CD4-positive, alpha-beta memory T cell (primary cell): ENCODE measurements at regions not wholly inside any gene's neighbourhood (a gene's known extent, or its start where the extent isn't known, plus 50 kb on each side); places are given as distances from the start of the nearest gene placed in this dataset.

Experiments used
- CTCF ChIA-PET: fragments of 350-600 bp; sonication (Branson Sonifier 250); formaldehyde crosslinking; loops from one replicate; lab custom pipeline; 2021; ENCODE audit warnings: inconsistent platforms; ENCODE audit not compliant: partially characterized antibody; lab: Charles Lee
- POLR2A ChIA-PET: fragments of 350-600 bp; sonication (Branson Sonifier 250); formaldehyde crosslinking; loops from one replicate; lab custom pipeline; 2021; ENCODE audit not compliant: partially characterized antibody; lab: Charles Lee
- DNase-seq, 5 donors: peaks; one replicate each; pipeline versions ENCODE4 v3.0.0 to v3.0.0-alpha.2; 2020 to 2022; ENCODE audit warnings: mixed read lengths in 1 of 5
- H3K27ac ChIP-seq: one replicate; pipeline ENCODE4 v1.7.0; 2013; ENCODE audit warnings: low read depth, low read length
- H3K27me3 ChIP-seq: 2 replicates; pipeline ENCODE4 v1.7.0; 2013; ENCODE audit warnings: mild to moderate bottlenecking, low read length, moderate library complexity; ENCODE audit not compliant: insufficient read depth
- H3K36me3 ChIP-seq: 2 replicates; pipeline ENCODE4 v1.7.0; 2013; ENCODE audit warnings: mild to moderate bottlenecking, low read length, moderate library complexity; ENCODE audit not compliant: insufficient read depth
- H3K4me1 ChIP-seq: 2 replicates; pipeline ENCODE4 v1.7.0; 2013; ENCODE audit warnings: mild to moderate bottlenecking, low read length, moderate library complexity; ENCODE audit not compliant: insufficient read depth
- H3K4me3 ChIP-seq, 2 donors: one replicate each; pipeline ENCODE4 v1.7.0; 2013; ENCODE audit warnings: low read length in 2 of 2, mild to moderate bottlenecking in 1 of 2
- H3K9me3 ChIP-seq, 2 donors: one replicate each; pipeline ENCODE4 v1.7.0; 2013; ENCODE audit warnings: low read length in 2 of 2, control low read depth in 1 of 2; ENCODE audit not compliant: control insufficient read depth in 1 of 2
- H3K27ac Mint-ChIP-seq, 7 donors: one replicate each; pipeline ENCODE4 v1.8.0; 2020 to 2021; ENCODE audit warnings: mixed read lengths in 7 of 7, mild to moderate bottlenecking in 6 of 7, inconsistent platforms in 3 of 7, moderate library complexity in 3 of 7
- H3K27me3 Mint-ChIP-seq, 2 donors: one replicate each; pipeline ENCODE4 v1.8.0; 2020 to 2021; ENCODE audit warnings: mixed read lengths in 2 of 2
- H3K36me3 Mint-ChIP-seq, 2 donors: one replicate each; pipeline ENCODE4 v1.8.0; 2020 to 2021; ENCODE audit warnings: mixed read lengths in 2 of 2, inconsistent platforms in 1 of 2, mild to moderate bottlenecking in 1 of 2
- H3K4me1 Mint-ChIP-seq, 4 donors: one replicate each; pipeline ENCODE4 v1.8.0; 2020 to 2021; ENCODE audit warnings: mixed read lengths in 4 of 4, mild to moderate bottlenecking in 1 of 4
- H3K4me3 Mint-ChIP-seq, 8 donors: one replicate each; pipeline ENCODE4 v1.8.0; 2020 to 2021; ENCODE audit warnings: mixed read lengths in 8 of 8, mild to moderate bottlenecking in 7 of 8, moderate library complexity in 6 of 8, inconsistent platforms in 3 of 8
- H3K9me3 Mint-ChIP-seq, 8 donors: one replicate each; pipeline ENCODE4 v1.8.0; 2020 to 2021; ENCODE audit warnings: mixed read lengths in 8 of 8, mild to moderate bottlenecking in 5 of 8, inconsistent platforms in 3 of 8, moderate library complexity in 1 of 8
- intact Hi-C: fragments of 100-400 bp; cut with micrococcal nuclease; formaldehyde crosslinking; loops from one replicate; pipeline ENCODE4 v1.15.1; 2023

- CTCF ChIA-PET = no interaction called here
- POLR2A ChIA-PET = no interaction called here
- intact Hi-C loops = no loop called here
These were observed 312.2 kb downstream of the LRATD1 start for GRCh38 chr2:14944562-14945346.

DNA sequence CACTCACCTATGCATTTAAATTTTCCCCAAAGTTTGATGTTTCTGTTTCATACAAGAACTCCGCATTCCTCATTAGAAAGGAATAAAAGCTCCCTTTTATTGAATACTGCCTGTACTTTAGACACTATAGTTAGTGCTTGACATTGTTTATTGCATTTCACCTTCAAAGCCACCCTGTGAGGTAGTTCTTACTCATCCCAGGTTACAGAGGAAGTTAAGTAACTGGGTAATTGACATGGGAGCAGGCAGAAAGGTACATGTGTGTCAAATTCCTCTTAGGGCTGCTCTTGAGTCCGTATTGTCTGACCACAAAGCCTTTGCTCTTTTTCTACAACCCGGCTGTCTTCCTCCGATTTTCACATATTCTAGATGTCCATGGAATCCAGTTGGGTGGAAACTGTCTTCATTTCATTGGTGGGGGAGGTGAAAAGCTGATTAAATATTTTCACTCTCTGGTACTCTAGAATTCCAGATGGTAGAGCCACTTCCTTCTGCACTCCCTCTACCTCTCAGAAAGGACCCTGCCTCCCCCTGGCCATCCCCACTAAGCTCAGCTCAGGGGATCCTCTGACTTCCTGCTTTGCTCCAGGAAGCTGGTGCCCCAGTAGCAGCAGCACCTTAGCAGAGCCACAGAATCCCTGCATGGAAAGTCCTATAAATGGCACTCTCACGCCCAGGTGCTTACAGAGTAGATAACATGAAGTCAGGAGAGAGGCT lies 319.2 kb downstream of the LRATD1 start:
- ChIA-PET CTCF (no interaction called here), POLR2A (no interaction called here)
- H3K27me3 ChIP-seq = no peaks in the 10 kb centered on the region
- H3K4me3 Mint-ChIP-seq = no peak overlapping the region
- no peaks in the 10 kb centered on the region for H3K36me3 ChIP-seq
- DNase-seq = no peak
- H3K36me3 Mint-ChIP-seq = no peaks in the 10 kb centered on the region
- H3K27ac ChIP-seq = no peak overlapping the region
- peaks cover 0 to 11% (median 4%) of the 10 kb centered on the region in 8 donors for H3K9me3 Mint-ChIP-seq
- H3K9me3 ChIP-seq = no peaks in the 10 kb centered on the region
- no peaks in the 10 kb centered on the region for H3K4me1 Mint-ChIP-seq
- H3K4me3 ChIP-seq = no peak overlapping the region
- peaks cover 0 to 5% of the 10 kb centered on the region in 2 donors for H3K27me3 Mint-ChIP-seq
- intact Hi-C loops = no loop called here
- no peak overlapping the region for H3K27ac Mint-ChIP-seq
- no peaks in the 10 kb centered on the region for H3K4me1 ChIP-seq

More at GRCh38 chr2:14944562-14945346, 312.2 kb downstream of the LRATD1 start:
- H3K9me3 Mint-ChIP-seq = peaks cover 0 to 15% (median 5%) of the 10 kb centered on the region in 8 donors
- no peak for DNase-seq
- H3K9me3 ChIP-seq = no peaks in the 10 kb centered on the region
- no peaks in the 10 kb centered on the region for H3K4me1 Mint-ChIP-seq
- H3K4me3 ChIP-seq = no peak overlapping the region
- H3K4me3 Mint-ChIP-seq = no peak overlapping the region
- H3K27me3 Mint-ChIP-seq = peaks cover 0 to 6% of the 10 kb centered on the region in 2 donors
- H3K36me3 Mint-ChIP-seq = no peaks in the 10 kb centered on the region
- H3K36me3 ChIP-seq = no peaks in the 10 kb centered on the region
- no peaks in the 10 kb centered on the region for H3K4me1 ChIP-seq
- H3K27ac ChIP-seq = no peak overlapping the region
- no peak overlapping the region for H3K27ac Mint-ChIP-seq
- H3K27me3 ChIP-seq = no peaks in the 10 kb centered on the region

- no peaks in the 10 kb centered on the region for H3K27me3 ChIP-seq
- peaks cover 0 to 12% (median 4%) of the 10 kb centered on the region in 8 donors for H3K9me3 Mint-ChIP-seq
- no peak overlapping the region for H3K4me3 Mint-ChIP-seq
- no peaks in the 10 kb centered on the region for H3K4me1 Mint-ChIP-seq
- no peaks in the 10 kb centered on the region for H3K9me3 ChIP-seq
- no peak for DNase-seq
- H3K27ac ChIP-seq = no peak overlapping the region
- no peaks in the 10 kb centered on the region for H3K4me1 ChIP-seq
- intact Hi-C loops = no loop called here
- peaks cover 0 to 5% of the 10 kb centered on the region in 2 donors for H3K27me3 Mint-ChIP-seq
- ChIA-PET POLR2A (no interaction called here), CTCF (no interaction called here)
- H3K36me3 Mint-ChIP-seq = no peaks in the 10 kb centered on the region
- no peaks in the 10 kb centered on the region for H3K36me3 ChIP-seq
- no peak overlapping the region for H3K4me3 ChIP-seq
- no peak overlapping the region for H3K27ac Mint-ChIP-seq
These were observed 320.0 kb downstream of the LRATD1 start for GRCh38 chr2:14952400-14952963.

- Histone ChIP-seq H3K27ac (no peak overlapping the region), H3K9me3 (no peaks in the 10 kb centered on the region), H3K4me1 (no peaks in the 10 kb centered on the region), H3K27me3 (no peaks in the 10 kb centered on the region), H3K4me3 (no peak overlapping the region), H3K36me3 (no peaks in the 10 kb centered on the region)
- intact Hi-C loops = no loop called here
- ChIA-PET POLR2A (no interaction called here), CTCF (no interaction called here)
- peaks cover 0 to 15% (median 3%) of the 10 kb centered on the region in 8 donors for H3K9me3 Mint-ChIP-seq
- peaks cover 4 to 5% of the 10 kb centered on the region in 2 donors for H3K27me3 Mint-ChIP-seq
- no peaks in the 10 kb centered on the region for H3K4me1 Mint-ChIP-seq
- no peak for DNase-seq
- no peak overlapping the region for H3K27ac Mint-ChIP-seq
- H3K4me3 Mint-ChIP-seq = no peak overlapping the region
- no peaks in the 10 kb centered on the region for H3K36me3 Mint-ChIP-seq
These were observed 328.3 kb downstream of the LRATD1 start for GRCh38 chr2:14960686-14961324.

DNA sequence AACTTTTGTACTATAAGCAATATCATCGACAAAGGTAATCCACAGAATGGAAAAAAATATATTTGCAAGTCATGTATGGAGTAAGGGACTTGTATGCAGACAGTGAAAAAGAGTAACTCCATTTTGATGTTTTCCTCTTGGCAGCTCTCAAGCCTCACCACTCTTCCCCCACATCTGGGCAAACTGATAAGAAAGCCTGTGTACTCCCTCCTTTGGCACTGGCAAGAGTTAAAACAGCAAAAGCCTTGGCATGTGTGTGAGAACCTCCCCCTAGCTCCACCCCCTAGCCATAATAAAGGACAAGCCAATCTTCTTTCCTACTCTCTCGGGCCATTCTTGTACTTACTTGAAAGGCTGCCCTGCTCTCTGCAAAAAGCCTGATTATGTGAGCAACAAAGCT lies 335.2 kb downstream of the LRATD1 start:
- Histone ChIP-seq H3K4me3 (no peak overlapping the region), H3K36me3 (no peaks in the 10 kb centered on the region), H3K4me1 (no peaks in the 10 kb centered on the region), H3K27me3 (no peaks in the 10 kb centered on the region), H3K9me3 (no peaks in the 10 kb centered on the region), H3K27ac (no peak overlapping the region)
- no peak overlapping the region for H3K27ac Mint-ChIP-seq
- no peak for DNase-seq
- ChIA-PET CTCF (no interaction called here), POLR2A (no interaction called here)
- H3K9me3 Mint-ChIP-seq = peaks cover 0 to 4% (median 0%) of the 10 kb centered on the region in 8 donors
- H3K27me3 Mint-ChIP-seq = peaks cover 0 to 3% of the 10 kb centered on the region in 2 donors
- intact Hi-C loops = no loop called here
- H3K4me3 Mint-ChIP-seq = no peak overlapping the region
- H3K36me3 Mint-ChIP-seq = no peaks in the 10 kb centered on the region
- no peaks in the 10 kb centered on the region for H3K4me1 Mint-ChIP-seq

DNA sequence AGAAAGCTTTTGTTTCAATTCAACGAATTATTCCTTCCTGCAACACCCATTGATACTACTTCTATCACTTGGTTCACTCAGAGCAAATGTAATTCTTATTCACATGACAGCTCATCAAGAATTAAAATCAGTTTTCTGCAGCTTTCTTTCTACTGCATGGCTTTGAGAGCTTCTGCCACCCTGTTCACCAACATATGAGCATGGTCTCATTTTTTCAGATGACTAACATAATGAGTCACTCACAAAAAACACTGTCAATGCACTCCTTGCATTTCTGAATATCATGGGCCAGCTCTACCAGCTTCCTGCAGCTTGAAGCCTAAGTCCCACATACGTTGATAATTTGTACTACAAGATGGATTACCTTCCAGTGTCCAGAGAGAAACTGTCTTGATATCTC lies 342.9 kb downstream of the LRATD1 start:
- DNase-seq = no peak
- Histone ChIP-seq H3K4me1 (no peaks in the 10 kb centered on the region), H3K27ac (no peak overlapping the region), H3K9me3 (no peaks in the 10 kb centered on the region), H3K36me3 (no peaks in the 10 kb centered on the region), H3K27me3 (no peaks in the 10 kb centered on the region), H3K4me3 (no peak overlapping the region)
- ChIA-PET POLR2A (no interaction called here), CTCF (no interaction called here)
- Mint-ChIP-seq H3K27ac (no peak overlapping the region), H3K36me3 (no peaks in the 10 kb centered on the region), H3K4me3 (no peak overlapping the region), H3K4me1 (no peaks in the 10 kb centered on the region), H3K27me3 (peaks cover 0 to 6% of the 10 kb centered on the region in 2 donors), H3K9me3 (peaks cover 0 to 4% (median 0%) of the 10 kb centered on the region in 8 donors)
- intact Hi-C loops = no loop called here

- Mint-ChIP-seq H3K4me1 (no peaks in the 10 kb centered on the region), H3K4me3 (no peak overlapping the region), H3K27me3 (peaks cover 4% of the 10 kb centered on the region in 2 donors), H3K9me3 (no peaks in the 10 kb centered on the region), H3K27ac (no peak overlapping the region), H3K36me3 (no peaks in the 10 kb centered on the region)
- ChIA-PET POLR2A (no interaction called here), CTCF (no interaction called here)
- Histone ChIP-seq H3K4me1 (no peaks in the 10 kb centered on the region), H3K4me3 (no peak overlapping the region), H3K9me3 (no peaks in the 10 kb centered on the region), H3K36me3 (no peaks in the 10 kb centered on the region), H3K27ac (no peak overlapping the region), H3K27me3 (no peaks in the 10 kb centered on the region)
- intact Hi-C loops = no loop called here
- DNase-seq = no peak
These were observed 344.5 kb downstream of the LRATD1 start for GRCh38 chr2:14977021-14977420.
